Loucy (cell line): ENCODE measurements at regions not wholly inside any gene's neighbourhood (a gene's known extent, or its start where the extent isn't known, plus 50 kb on each side); places are given as distances from the start of the nearest gene placed in this dataset.

Experiments used
- H2AFZ ChIP-seq: fragments of 200-600 bp; sonication (generic); 2 replicates; pipeline ENCODE4 v1.6.0; 2016; ENCODE audit warnings: antibody characterized with exemption, mild to moderate bottlenecking, low read length, moderate library complexity
- H3F3A ChIP-seq: fragments of 200-600 bp; 2 replicates; pipeline ENCODE4 v1.6.0; 2016; ENCODE audit warnings: antibody characterized with exemption, low read depth, mild to moderate bottlenecking
- H3K27me3 ChIP-seq: fragments of 200-600 bp; sonication (generic); 2 replicates; pipeline ENCODE4 v1.6.1; 2014; ENCODE audit warnings: low read length, mild to moderate bottlenecking; ENCODE audit not compliant: insufficient read depth, poor library complexity, severe bottlenecking
- H3K36me3 ChIP-seq: fragments of 200-600 bp; sonication (generic); 2 replicates; pipeline ENCODE4 v1.6.1; 2016; ENCODE audit warnings: low read length; ENCODE audit not compliant: insufficient read depth
- H3K4me1 ChIP-seq: fragments of 200-600 bp; sonication (generic); 2 replicates; pipeline ENCODE4 v1.5.1; 2014; ENCODE audit warnings: low read length, mild to moderate bottlenecking; ENCODE audit not compliant: insufficient read depth, poor library complexity, severe bottlenecking
- H3K4me2 ChIP-seq: fragments of 200-600 bp; sonication (generic); 2 replicates; pipeline ENCODE4 v1.6.0; 2014; ENCODE audit warnings: antibody characterized with exemption, low read length, low read depth, mild to moderate bottlenecking; ENCODE audit not compliant: poor library complexity, severe bottlenecking
- H3K4me3 ChIP-seq: fragments of 200-600 bp; sonication (generic); 2 replicates; pipeline ENCODE4 v1.5.1; 2014; ENCODE audit warnings: low read length, mild to moderate bottlenecking, mixed read lengths; ENCODE audit not compliant: poor library complexity, severe bottlenecking
- H3K79me2 ChIP-seq: fragments of 200-600 bp; sonication (generic); 2 replicates; pipeline ENCODE4 v1.6.1; 2014; ENCODE audit warnings: low read length; ENCODE audit not compliant: insufficient read depth
- H3K9ac ChIP-seq: fragments of 200-600 bp; sonication (generic); 2 replicates; pipeline ENCODE4 v1.6.0; 2014; ENCODE audit warnings: mild to moderate bottlenecking, low read depth, low read length, moderate library complexity; ENCODE audit not compliant: poor library complexity, severe bottlenecking
- H3K9me2 ChIP-seq: fragments of 200-600 bp; sonication (generic); replicated peaks from 2 replicates; pipeline ENCODE4 v1.6.1; 2016; ENCODE audit warnings: low read depth, low read length, mixed read lengths
- H3K9me3 ChIP-seq: fragments of 200-600 bp; sonication (generic); 2 replicates; pipeline ENCODE4 v1.6.1; 2014; ENCODE audit warnings: mild to moderate bottlenecking, antibody characterized with exemption, low read length, low read depth; ENCODE audit not compliant: insufficient read depth
- H4K20me1 ChIP-seq: fragments of 200-600 bp; sonication (generic); 2 replicates; pipeline ENCODE4 v1.6.0; 2014; ENCODE audit warnings: antibody characterized with exemption, low read length, mild to moderate bottlenecking; ENCODE audit not compliant: insufficient read depth, poor library complexity, severe bottlenecking
- CTCF ChIP-seq: fragments of 200-600 bp; sonication (generic); conservative IDR thresholded peaks from 2 replicates; pipeline ENCODE4 v1.5.1; 2014; ENCODE audit warnings: mild to moderate bottlenecking, antibody characterized with exemption, low read length
- EZH2phosphoT487 ChIP-seq: fragments of 200-600 bp; IDR thresholded peaks from 2 replicates; pipeline ENCODE4 v1.6.1; 2018; ENCODE audit warnings: antibody characterized with exemption, mild to moderate bottlenecking, moderate library complexity, borderline replicate concordance

DNA sequence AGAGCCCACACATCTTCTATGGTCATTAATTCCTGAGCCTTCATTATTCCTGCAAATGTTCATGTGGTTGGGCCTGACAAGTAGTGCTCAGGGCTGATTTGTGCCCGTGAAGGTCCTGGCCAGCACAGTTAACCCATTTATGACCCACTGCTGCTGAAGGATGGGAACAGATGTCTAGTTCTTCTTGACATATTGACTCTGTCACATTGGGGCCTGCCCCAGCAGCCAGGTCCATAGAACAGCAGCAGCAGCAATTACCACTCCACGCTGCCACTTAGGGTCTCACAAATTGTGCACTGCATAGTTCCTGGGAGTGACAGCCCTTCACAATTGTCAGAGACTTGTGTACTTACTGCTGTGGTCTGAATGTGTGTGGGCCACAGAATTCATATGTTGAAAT is 442.3 kb upstream of the RGPD4 start:
- H3K27me3 ChIP-seq, result no peaks in the 10 kb centered on the region
- no peak overlapping the region for H3K4me3 ChIP-seq
- H3K9me3 ChIP-seq, result no peaks in the 10 kb centered on the region
- H3K79me2 ChIP-seq, result no peaks in the 10 kb centered on the region
- no peaks in the 10 kb centered on the region for H3F3A ChIP-seq
- H3K9ac ChIP-seq, result no peak overlapping the region
- no peaks in the 10 kb centered on the region for H3K9me2 ChIP-seq
- H3K4me1 ChIP-seq, result no peaks in the 10 kb centered on the region
- no peaks in the 10 kb centered on the region for H3K36me3 ChIP-seq
- TF ChIP-seq CTCF, result no peak
- no peak for TF ChIP-seq EZH2phosphoT487
- no peak overlapping the region for H3K4me2 ChIP-seq
- H2AFZ ChIP-seq, result no peak overlapping the region
- H4K20me1 ChIP-seq, result no peaks in the 10 kb centered on the region

DNA sequence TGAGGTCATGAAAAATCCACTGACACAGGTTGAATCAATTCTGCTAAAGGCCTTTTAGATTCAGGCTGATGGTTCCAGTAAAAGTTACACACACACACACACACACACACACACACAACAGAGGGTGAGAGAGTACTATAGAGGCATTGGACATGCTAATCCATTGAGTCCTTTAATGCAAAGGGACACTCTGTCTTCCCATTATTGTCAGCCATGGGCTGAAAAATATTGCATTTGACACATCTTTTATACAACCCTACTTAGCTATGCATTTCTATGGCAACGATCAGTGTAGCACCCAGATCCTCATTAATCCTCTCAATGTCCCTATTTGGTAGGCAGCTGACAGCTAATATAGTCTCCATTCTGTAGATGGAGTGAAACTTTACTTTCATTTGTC is 440.8 kb upstream of the RGPD4 start:
- TF ChIP-seq CTCF, result no peak
- no peak for TF ChIP-seq EZH2phosphoT487
- no peak overlapping the region for H3K4me2 ChIP-seq
- H3K36me3 ChIP-seq, result no peaks in the 10 kb centered on the region
- no peaks in the 10 kb centered on the region for H3K9me3 ChIP-seq
- no peaks in the 10 kb centered on the region for H3K4me1 ChIP-seq
- no peak overlapping the region for H3K9ac ChIP-seq
- H4K20me1 ChIP-seq, result no peaks in the 10 kb centered on the region
- H3K9me2 ChIP-seq, result no peaks in the 10 kb centered on the region
- no peak overlapping the region for H3K4me3 ChIP-seq
- no peaks in the 10 kb centered on the region for H3K27me3 ChIP-seq
- no peak overlapping the region for H2AFZ ChIP-seq
- H3K79me2 ChIP-seq, result no peaks in the 10 kb centered on the region
- H3F3A ChIP-seq, result no peaks in the 10 kb centered on the region

GRCh38 chr2:107392241-107392704 is 434.4 kb upstream of the RGPD4 start:
- no peak for TF ChIP-seq EZH2phosphoT487
- no peaks in the 10 kb centered on the region for H3K27me3 ChIP-seq
- H3K79me2 ChIP-seq, result no peaks in the 10 kb centered on the region
- no peak overlapping the region for H3K4me2 ChIP-seq
- no peaks in the 10 kb centered on the region for H3K9me2 ChIP-seq
- H4K20me1 ChIP-seq, result no peaks in the 10 kb centered on the region
- H3F3A ChIP-seq, result no peaks in the 10 kb centered on the region
- no peak overlapping the region for H3K9ac ChIP-seq
- H3K4me1 ChIP-seq, result no peaks in the 10 kb centered on the region
- no peak overlapping the region for H2AFZ ChIP-seq
- H3K36me3 ChIP-seq, result no peaks in the 10 kb centered on the region
- no peaks in the 10 kb centered on the region for H3K9me3 ChIP-seq
- no peak overlapping the region for H3K4me3 ChIP-seq

GRCh38 chr2:107393516-107393915 is 433.2 kb upstream of the RGPD4 start:
- H4K20me1 ChIP-seq, result no peaks in the 10 kb centered on the region
- no peaks in the 10 kb centered on the region for H3K4me1 ChIP-seq
- no peak overlapping the region for H3K4me3 ChIP-seq
- no peaks in the 10 kb centered on the region for H3K9me2 ChIP-seq
- no peaks in the 10 kb centered on the region for H3K79me2 ChIP-seq
- no peak overlapping the region for H2AFZ ChIP-seq
- H3K4me2 ChIP-seq, result no peak overlapping the region
- H3K9ac ChIP-seq, result no peak overlapping the region
- H3K27me3 ChIP-seq, result no peaks in the 10 kb centered on the region
- no peaks in the 10 kb centered on the region for H3K36me3 ChIP-seq
- TF ChIP-seq CTCF, result no peak
- no peak for TF ChIP-seq EZH2phosphoT487
- no peaks in the 10 kb centered on the region for H3K9me3 ChIP-seq
- H3F3A ChIP-seq, result no peaks in the 10 kb centered on the region
